ENCODE measurements at regions not wholly inside any gene's neighbourhood (a gene's known extent, or its start where the extent isn't known, plus 50 kb on each side); places are given as distances from the start of the nearest gene placed in this dataset.

GRCh38 chr12:28939427-28939826 is 209.7 kb upstream of the FAR2 start:
- no peak for TF ChIP-seq POLR2A (IDR thresholded peaks at IDR 0.05; ENCODE audit: low read length)
- no peak for TF ChIP-seq GATA1 (IDR thresholded peaks at IDR 0.05; ENCODE audit: low read depth, low read length)

All from erythroblast (primary cell).